Spleen (tissue), 11 donors: ENCODE measurements at regions not wholly inside any gene's neighbourhood (a gene's known extent, or its start where the extent isn't known, plus 50 kb on each side); places are given as distances from the start of the nearest gene placed in this dataset.

Source experiments
- DNase-seq: peaks from one replicate; pipeline ENCODE4 v3.0.0-alpha.2; 2020
- H3K27ac ChIP-seq, 8 donors: fragments of 200-600 bp; sonication (generic) in 7 of 8; 1 replicate in 4 of 8; 2 replicates in 4 of 8; pipeline versions ENCODE4 v1.5.0 to v1.8.0; 2016 to 2021; ENCODE audit warnings: inconsistent platforms in 4 of 8, mild to moderate bottlenecking in 4 of 8, moderate library complexity in 1 of 8
- H3K27me3 ChIP-seq, 7 donors: fragments of 200-600 bp; sonication (generic) in 6 of 7; replicated peaks in 1 of 7; 1 replicate in 4 of 7; 2 replicates in 3 of 7; pipeline versions ENCODE4 v1.5.0 to v1.8.0; 2016 to 2021; ENCODE audit warnings: inconsistent platforms in 3 of 7, mild to moderate bottlenecking in 1 of 7
- H3K36me3 ChIP-seq, 6 donors: fragments of 200-600 bp; sonication (generic) in 5 of 6; 1 replicate in 4 of 6; 2 replicates in 2 of 6; pipeline versions ENCODE4 v1.5.0 to v1.8.0; 2016 to 2021; ENCODE audit warnings: inconsistent platforms in 2 of 6
- H3K4me1 ChIP-seq, 6 donors: fragments of 200-600 bp; sonication (generic) in 5 of 6; 1 replicate in 3 of 6; 2 replicates in 3 of 6; pipeline versions ENCODE4 v1.5.0 to v1.8.0; 2016 to 2021; ENCODE audit warnings: inconsistent platforms in 3 of 6
- H3K4me3 ChIP-seq, 8 donors: fragments of 200-600 bp; sonication (generic) in 7 of 8; 1 replicate in 4 of 8; 2 replicates in 4 of 8; pipeline versions ENCODE4 v1.5.0 to v1.8.0; 2016 to 2021; ENCODE audit warnings: inconsistent platforms in 4 of 8, mild to moderate bottlenecking in 4 of 8, moderate library complexity in 2 of 8
- H3K9me3 ChIP-seq, 8 donors: fragments of 200-600 bp; sonication (generic) in 7 of 8; 1 replicate in 4 of 8; 2 replicates in 4 of 8; pipeline versions ENCODE4 v1.5.0 to v1.8.0; 2016 to 2021; ENCODE audit warnings: inconsistent platforms in 4 of 8
- POLR2A ChIP-seq, 3 donors: fragments of 450-650 bp; IDR thresholded peaks; one replicate each; pipeline ENCODE4 v1.5.1; 2017; ENCODE audit warnings: antibody characterized with exemption in 3 of 3, mild to moderate bottlenecking in 1 of 3
- POLR2AphosphoS5 ChIP-seq, 3 donors: sonication (generic); formaldehyde crosslinking; IDR thresholded peaks; one replicate each; pipeline ENCODE4 v1.5.1; 2017; ENCODE audit warnings: antibody characterized with exemption in 3 of 3
- WGBS, 5 donors: extraction: QIAGEN DNeasy Blood & Tissue Kit in 3 of 5; methylation state at CpG; one replicate each; pipeline versions ENCODE4 v1.1.5 to v1.1.7; 2013 to 2018; 5-methylcytosine and 5-hydroxymethylcytosine counted together
- intact Hi-C: fragments of 100-400 bp; cut with DNase I; formaldehyde crosslinking; loops from one replicate; pipeline ENCODE4 v1.15.0; 2023; ENCODE audit warnings: low total_unique reads
- TF ChIP-seq, protein P1 (sequence below), 11 experiments: fragments of 200-600 bp in 7 of 11; fragments of 450-650 bp in 4 of 11; sonication (generic) in 4 of 11; IDR thresholded peaks in 8 of 11; conservative IDR thresholded peaks in 3 of 11; 1 replicate in 7 of 11; 2 replicates in 4 of 11; pipeline versions ENCODE4 v1.4.0 to v1.8.0; 2016 to 2021; ENCODE audit warnings: antibody characterized with exemption in 11 of 11, inconsistent platforms in 4 of 11, mild to moderate bottlenecking in 1 of 11
- donor health status: healthy with polysubstance abuse.
- donor health status: DM: no; HTN: no; CAD: no; lungs with moderate emphysema.
- donor health status: DM: no; HTN: no; CAD: no.
- donor health status: Bipolar disorder and iron deficiency.
- donor health status: healthy.
- donor health status: DM: no; HTN: no; CAD: no.
- donor health status: DM: yes; HTN: yes; CAD: no.

DNA sequence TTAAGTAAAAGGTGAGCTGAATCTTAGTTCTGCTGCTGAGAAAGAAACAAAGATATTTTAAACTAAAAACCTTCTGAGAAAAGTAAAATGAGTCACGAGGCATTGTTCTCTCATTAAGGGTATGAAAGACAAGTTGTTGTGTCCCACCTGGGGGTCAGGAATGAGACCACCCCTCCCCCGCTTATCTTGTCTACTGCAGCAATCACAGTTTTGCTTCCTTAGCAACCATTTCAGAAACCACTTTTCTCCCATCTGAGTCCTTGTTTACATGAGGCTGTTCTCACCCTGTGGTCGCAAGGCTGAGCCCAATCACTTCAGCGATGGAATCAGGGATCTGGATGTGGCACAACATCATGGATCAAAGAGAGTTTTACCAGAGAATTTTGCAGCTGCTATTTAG lies 377.6 kb upstream of the NETO1 start:
- no peak for DNase-seq
- Histone ChIP-seq H3K4me3 (no peak overlapping the region), H3K4me1 (no peaks in the 10 kb centered on the region), H3K27me3 (no peaks in the 10 kb centered on the region), H3K9me3 (peaks cover 0 to 16% (median 0%) of the 10 kb centered on the region in 8 donors), H3K36me3 (no peaks in the 10 kb centered on the region), H3K27ac (no peak overlapping the region)
- WGBS, 5 donors: 68 to 86% (median 75%) methylated on average over 4 of the region's 4 CpGs
- TF ChIP-seq POLR2A (IDR thresholded peaks at IDR 0.05): no peak
- TF ChIP-seq, protein P1, sequence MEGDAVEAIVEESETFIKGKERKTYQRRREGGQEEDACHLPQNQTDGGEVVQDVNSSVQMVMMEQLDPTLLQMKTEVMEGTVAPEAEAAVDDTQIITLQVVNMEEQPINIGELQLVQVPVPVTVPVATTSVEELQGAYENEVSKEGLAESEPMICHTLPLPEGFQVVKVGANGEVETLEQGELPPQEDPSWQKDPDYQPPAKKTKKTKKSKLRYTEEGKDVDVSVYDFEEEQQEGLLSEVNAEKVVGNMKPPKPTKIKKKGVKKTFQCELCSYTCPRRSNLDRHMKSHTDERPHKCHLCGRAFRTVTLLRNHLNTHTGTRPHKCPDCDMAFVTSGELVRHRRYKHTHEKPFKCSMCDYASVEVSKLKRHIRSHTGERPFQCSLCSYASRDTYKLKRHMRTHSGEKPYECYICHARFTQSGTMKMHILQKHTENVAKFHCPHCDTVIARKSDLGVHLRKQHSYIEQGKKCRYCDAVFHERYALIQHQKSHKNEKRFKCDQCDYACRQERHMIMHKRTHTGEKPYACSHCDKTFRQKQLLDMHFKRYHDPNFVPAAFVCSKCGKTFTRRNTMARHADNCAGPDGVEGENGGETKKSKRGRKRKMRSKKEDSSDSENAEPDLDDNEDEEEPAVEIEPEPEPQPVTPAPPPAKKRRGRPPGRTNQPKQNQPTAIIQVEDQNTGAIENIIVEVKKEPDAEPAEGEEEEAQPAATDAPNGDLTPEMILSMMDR (IDR thresholded peaks at IDR 0.05 in 8 of 11, conservative IDR thresholded peaks at IDR 0.05 in 3 of 11): no peak
- no peak for TF ChIP-seq POLR2AphosphoS5 (IDR thresholded peaks at IDR 0.05)
- intact Hi-C loops: no loop called here

DNA sequence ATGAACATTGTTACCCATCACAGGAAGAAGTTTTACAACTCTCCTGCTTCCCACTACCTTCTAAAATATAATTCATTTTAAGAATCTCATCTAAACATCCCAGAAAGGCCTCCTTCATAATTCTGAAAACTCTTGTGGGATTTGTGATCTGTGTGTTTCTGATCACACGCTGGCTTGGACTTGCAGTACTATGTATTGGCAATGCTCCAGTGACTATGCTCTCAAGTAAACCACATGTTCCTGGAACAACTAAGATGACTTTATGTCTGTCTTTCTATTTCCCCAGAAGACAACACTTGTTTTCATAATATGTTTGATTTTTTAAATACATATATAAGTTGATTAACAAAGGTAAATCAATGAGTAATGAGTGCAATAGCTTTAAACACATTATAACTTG lies 376.6 kb upstream of the NETO1 start:
- H3K4me3 ChIP-seq: no peak overlapping the region
- DNase-seq: no peak
- H3K4me1 ChIP-seq: no peaks in the 10 kb centered on the region
- no peaks in the 10 kb centered on the region for H3K36me3 ChIP-seq
- no peak overlapping the region for H3K27ac ChIP-seq
- no peak for TF ChIP-seq POLR2A (IDR thresholded peaks at IDR 0.05)
- H3K9me3 ChIP-seq: peaks cover 0 to 16% (median 0%) of the 10 kb centered on the region in 8 donors
- no peaks in the 10 kb centered on the region for H3K27me3 ChIP-seq
- intact Hi-C loops: no loop called here
- 63 to 76% (median 71%) methylated on average over 1 of the region's 1 CpG for WGBS, 5 donors

DNA sequence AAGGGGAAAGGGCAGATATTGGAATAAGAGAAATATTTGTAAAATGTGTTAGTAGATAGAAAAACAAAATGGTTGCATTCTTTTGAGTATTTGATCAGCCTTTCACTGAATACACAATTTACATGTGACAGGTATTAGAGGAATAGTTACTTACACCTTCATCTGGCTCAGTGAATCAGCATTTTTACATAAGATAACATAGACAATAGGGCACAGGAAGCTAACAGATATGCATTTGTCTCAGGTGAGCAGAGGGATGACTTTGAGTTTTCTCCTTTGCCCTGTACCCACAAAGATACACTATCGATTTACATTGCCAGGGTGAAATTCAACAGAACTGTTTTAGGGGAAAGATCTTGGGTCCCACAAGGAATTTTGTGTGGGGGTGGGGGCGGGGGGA lies 373.1 kb upstream of the NETO1 start:
- no peak for DNase-seq
- Histone ChIP-seq H3K27me3 (no peaks in the 10 kb centered on the region), H3K36me3 (no peaks in the 10 kb centered on the region), H3K27ac (no peak overlapping the region), H3K9me3 (peaks cover 0 to 11% (median 0%) of the 10 kb centered on the region in 8 donors), H3K4me3 (no peak overlapping the region), H3K4me1 (no peaks in the 10 kb centered on the region)
- intact Hi-C loops: no loop called here
- TF ChIP-seq POLR2A (IDR thresholded peaks at IDR 0.05) (no peak), POLR2AphosphoS5 (IDR thresholded peaks at IDR 0.05) (no peak)
- TF ChIP-seq, protein P1 (IDR thresholded peaks at IDR 0.05 in 8 of 11, conservative IDR thresholded peaks at IDR 0.05 in 3 of 11): no peak
- 59 to 67% (median 60%) methylated on average over 2 of the region's 2 CpGs for WGBS, 5 donors

DNA sequence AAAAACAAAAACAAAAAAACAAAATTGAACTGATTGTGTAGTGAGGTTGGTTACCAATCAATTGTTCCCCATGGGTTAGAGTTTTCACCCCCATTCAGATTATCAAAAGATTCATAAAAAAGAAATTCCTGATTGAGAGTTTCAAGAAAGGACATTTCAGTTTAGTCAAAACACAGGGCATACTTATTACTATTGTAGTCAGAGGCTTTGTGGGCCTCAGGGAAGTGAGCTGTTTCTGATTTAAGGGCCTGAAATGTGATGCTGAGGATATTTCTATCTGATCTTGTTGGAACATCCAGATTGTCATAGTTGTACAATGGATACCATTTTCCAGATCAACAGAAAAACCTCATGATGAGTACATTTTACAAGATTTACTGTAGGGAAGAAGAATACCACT lies 368.1 kb upstream of the NETO1 start:
- Histone ChIP-seq H3K4me3 (no peak overlapping the region), H3K27me3 (no peaks in the 10 kb centered on the region), H3K4me1 (no peaks in the 10 kb centered on the region), H3K9me3 (no peaks in the 10 kb centered on the region), H3K36me3 (no peaks in the 10 kb centered on the region), H3K27ac (no peak overlapping the region)
- intact Hi-C loops: no loop called here
- TF ChIP-seq POLR2AphosphoS5 (IDR thresholded peaks at IDR 0.05) (no peak), POLR2A (IDR thresholded peaks at IDR 0.05) (no peak)
- TF ChIP-seq, protein P1 (IDR thresholded peaks at IDR 0.05 in 8 of 11, conservative IDR thresholded peaks at IDR 0.05 in 3 of 11): no peak
- no peak for DNase-seq

DNA sequence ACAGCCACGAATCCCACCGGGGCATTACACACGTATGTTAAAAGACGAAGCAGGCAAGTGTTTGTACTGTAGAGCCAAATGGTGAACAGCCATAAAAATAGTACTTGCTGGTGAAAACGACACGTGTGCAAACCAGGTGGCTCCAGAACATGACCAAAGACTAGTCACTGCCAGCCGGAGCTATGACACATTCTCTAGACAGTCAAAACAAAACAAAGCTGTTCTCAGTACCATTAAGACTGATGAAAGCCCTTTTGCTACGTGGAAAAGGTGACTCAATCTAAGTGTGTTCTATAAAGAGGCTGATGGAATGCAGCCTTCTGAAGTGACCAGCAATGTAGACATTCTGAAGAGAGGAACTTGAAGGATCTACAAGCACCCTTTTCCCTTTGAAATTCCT lies 367.7 kb upstream of the NETO1 start:
- WGBS, 5 donors: 77 to 91% (median 79%) methylated on average over 8 of the region's 8 CpGs
- TF ChIP-seq, protein P1 (IDR thresholded peaks at IDR 0.05 in 8 of 11, conservative IDR thresholded peaks at IDR 0.05 in 3 of 11): no peak
- TF ChIP-seq POLR2AphosphoS5 (IDR thresholded peaks at IDR 0.05) (no peak), POLR2A (IDR thresholded peaks at IDR 0.05) (no peak)
- Histone ChIP-seq H3K36me3 (no peaks in the 10 kb centered on the region), H3K9me3 (no peaks in the 10 kb centered on the region), H3K4me1 (no peaks in the 10 kb centered on the region), H3K27ac (no peak overlapping the region), H3K27me3 (no peaks in the 10 kb centered on the region), H3K4me3 (no peak overlapping the region)
- no peak for DNase-seq
- intact Hi-C loops: no loop called here
